ENCODE measurements at regions not wholly inside any gene's neighbourhood (a gene's known extent, or its start where the extent isn't known, plus 50 kb on each side); places are given as distances from the start of the nearest gene placed in this dataset.

DNA sequence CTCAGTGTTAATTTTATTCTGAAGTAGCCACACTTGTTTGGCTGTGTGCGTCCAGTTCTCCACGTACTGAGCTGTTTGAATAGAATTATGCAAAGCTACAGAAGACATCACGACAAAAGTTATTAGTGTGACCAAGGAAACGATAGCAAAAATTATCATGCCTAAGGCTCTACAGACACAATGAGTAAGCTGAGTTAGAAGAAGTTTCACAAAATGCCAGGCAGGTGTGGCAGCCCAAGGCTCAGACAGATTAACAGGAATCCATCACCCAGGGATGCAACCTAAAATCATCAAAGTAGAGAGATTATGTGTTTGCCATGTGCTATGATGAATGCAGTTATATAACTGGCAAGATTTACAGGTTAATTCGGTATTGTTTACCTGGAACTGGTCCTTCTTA, 73.1 kb upstream of the INCENP start:
- BruUV-seq (replicated peaks): no TSS peak
- H3K79me2 ChIP-seq (ENCODE audit: control insufficient read depth, insufficient read depth, low read length): no peaks in the 10 kb centered on the region
- 0 out of 5 replicates have a peak, but pooled peaks cover 0 to 3% of the 10 kb centered on the region in 2 experiments for H3K27me3 ChIP-seq (ENCODE audit: control insufficient read depth in 2 of 2, insufficient read depth in 2 of 2, low read length in 2 of 2)
- no peak for ATAC-seq
- H3K9me3 ChIP-seq (replicated peaks; ENCODE audit: control insufficient read depth, insufficient read depth, low read depth, low read length): no peaks in the 10 kb centered on the region
- no peak for FAIRE-seq
- CTCF ChIA-PET (ENCODE audit: low intra/inter-chr PET ratio): no interaction called here
- H3K9ac ChIP-seq (ENCODE audit: insufficient read depth in 1 of 2, low read depth in 2 of 2, low read length in 2 of 2): no peak overlapping the region
- intact Hi-C loops (cut with micrococcal nuclease): loop anchor here (5.0 kb wide), 1 partner anchor 83 kb away; the partner anchor contains the start of gene FTH1
- H3K4me1 ChIP-seq (replicated peaks in 1 of 2; ENCODE audit: control insufficient read depth in 2 of 2, insufficient read depth in 2 of 2, low read length in 2 of 2): peaks cover 0 to 8% of the 10 kb centered on the region in 2 experiments; a peak in 2 of 5 replicates
- H3K27ac ChIP-seq (ENCODE audit: extremely low read depth, low read depth, low read length): no peak overlapping the region
- TF ChIP-seq, protein P1, sequence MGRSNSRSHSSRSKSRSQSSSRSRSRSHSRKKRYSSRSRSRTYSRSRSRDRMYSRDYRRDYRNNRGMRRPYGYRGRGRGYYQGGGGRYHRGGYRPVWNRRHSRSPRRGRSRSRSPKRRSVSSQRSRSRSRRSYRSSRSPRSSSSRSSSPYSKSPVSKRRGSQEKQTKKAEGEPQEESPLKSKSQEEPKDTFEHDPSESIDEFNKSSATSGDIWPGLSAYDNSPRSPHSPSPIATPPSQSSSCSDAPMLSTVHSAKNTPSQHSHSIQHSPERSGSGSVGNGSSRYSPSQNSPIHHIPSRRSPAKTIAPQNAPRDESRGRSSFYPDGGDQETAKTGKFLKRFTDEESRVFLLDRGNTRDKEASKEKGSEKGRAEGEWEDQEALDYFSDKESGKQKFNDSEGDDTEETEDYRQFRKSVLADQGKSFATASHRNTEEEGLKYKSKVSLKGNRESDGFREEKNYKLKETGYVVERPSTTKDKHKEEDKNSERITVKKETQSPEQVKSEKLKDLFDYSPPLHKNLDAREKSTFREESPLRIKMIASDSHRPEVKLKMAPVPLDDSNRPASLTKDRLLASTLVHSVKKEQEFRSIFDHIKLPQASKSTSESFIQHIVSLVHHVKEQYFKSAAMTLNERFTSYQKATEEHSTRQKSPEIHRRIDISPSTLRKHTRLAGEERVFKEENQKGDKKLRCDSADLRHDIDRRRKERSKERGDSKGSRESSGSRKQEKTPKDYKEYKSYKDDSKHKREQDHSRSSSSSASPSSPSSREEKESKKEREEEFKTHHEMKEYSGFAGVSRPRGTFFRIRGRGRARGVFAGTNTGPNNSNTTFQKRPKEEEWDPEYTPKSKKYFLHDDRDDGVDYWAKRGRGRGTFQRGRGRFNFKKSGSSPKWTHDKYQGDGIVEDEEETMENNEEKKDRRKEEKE (IDR thresholded peaks at IDR 0.05; ENCODE audit: borderline replicate concordance in 1 of 2, control insufficient read depth in 1 of 2, low read depth in 2 of 2, low read length in 1 of 2): no peak
- TF ChIP-seq BRD9 (IDR thresholded peaks at IDR 0.05; ENCODE audit: low read depth, partially characterized antibody) (no peak), TAF9B (IDR thresholded peaks at IDR 0.05; ENCODE audit: partially characterized antibody) (no peak)
- no peaks in the 10 kb centered on the region for H3K9me1 ChIP-seq (ENCODE audit: control insufficient read depth, insufficient read depth, low read length)
- no peak overlapping the region for H3K4me2 ChIP-seq (ENCODE audit: insufficient read depth, low read length)
- POLR2A ChIA-PET: interaction anchor here (0.6 to 4.8 kb wide), 5 partner anchors 46 to 85 kb away, joined by 3 to 51 read pairs (median 3); partner anchors contain the start of gene FTH1
- H2AFZ ChIP-seq (ENCODE audit: low read depth, low read length): no peak overlapping the region
- DNase-seq (ENCODE audit: extremely low read depth in 1 of 4, low spot score in 3 of 4): no peak
- no peaks in the 10 kb centered on the region for H3K36me3 ChIP-seq (ENCODE audit: control insufficient read depth, insufficient read depth, low read length)
- H4K20me1 ChIP-seq (replicated peaks; ENCODE audit: control insufficient read depth, insufficient read depth, low read length): no peaks in the 10 kb centered on the region
- H3K4me3 ChIP-seq: no peak overlapping the region
- WGBS (ENCODE audit: insufficient coverage, low coverage, missing lambda C conversion rate): 39% methylated on average over 5 of the region's 5 CpGs
- in situ Hi-C loops (cut with MboI): no loop called here
